Keratinocyte (primary cell): ENCODE measurements at regions not wholly inside any gene's neighbourhood (a gene's known extent, or its start where the extent isn't known, plus 50 kb on each side); places are given as distances from the start of the nearest gene placed in this dataset.

ENCODE experiments used
- CTCF ChIP-seq, 3 experiments: IDR thresholded peaks in 1 of 3; conservative IDR thresholded peaks in 1 of 3; optimal IDR thresholded peaks in 1 of 3; 2 replicates in 2 of 3; 3 replicates in 1 of 3; pipeline versions ENCODE3 to v1.5.1; 2011; ENCODE audit warnings: low read length in 3 of 3, mild to moderate bottlenecking in 3 of 3, moderate library complexity in 2 of 3, control low read depth in 1 of 3, inconsistent platforms in 1 of 3; ENCODE audit not compliant: insufficient read depth in 2 of 3; ENCODE audit errors: extremely low read depth in 1 of 3
- EZH2 ChIP-seq: IDR thresholded peaks from one replicate; pipeline ENCODE4 v1.6.1; 2012; ENCODE audit warnings: inconsistent platforms, mild to moderate bottlenecking, low read length, moderate library complexity

GRCh38 chr2:59584958-59585357 lies 968.5 kb downstream of the BCL11A start:
- peak in 2 of 3 experiments; percentile 13 to 18 for TF ChIP-seq CTCF (optimal IDR thresholded peaks at IDR 0.05 in 1 of 3, IDR thresholded peaks at IDR 0.05 in 1 of 3, conservative IDR thresholded peaks at IDR 0.05 in 1 of 3; ENCODE audit: extremely low read depth in 1 of 3, insufficient read depth in 2 of 3, low read length in 3 of 3)
- no peak for TF ChIP-seq EZH2
